ENCODE measurements at regions not wholly inside any gene's neighbourhood (a gene's known extent, or its start where the extent isn't known, plus 50 kb on each side); places are given as distances from the start of the nearest gene placed in this dataset.

GRCh38 chr3:144626835-144627234, 655.2 kb downstream of the DIPK2A start:
- DNase-seq (ENCODE audit: extremely low spot score) = no peak
- H3K36me3 ChIP-seq (ENCODE audit: insufficient read depth) = no peaks in the 10 kb centered on the region
- H3K4me3 ChIP-seq (ENCODE audit: low read depth, low read length) = no peak overlapping the region
- no peaks in the 10 kb centered on the region for H3K4me1 ChIP-seq (ENCODE audit: insufficient read depth)
- no peak overlapping the region for H3K27ac ChIP-seq (ENCODE audit: low read depth)

DNA sequence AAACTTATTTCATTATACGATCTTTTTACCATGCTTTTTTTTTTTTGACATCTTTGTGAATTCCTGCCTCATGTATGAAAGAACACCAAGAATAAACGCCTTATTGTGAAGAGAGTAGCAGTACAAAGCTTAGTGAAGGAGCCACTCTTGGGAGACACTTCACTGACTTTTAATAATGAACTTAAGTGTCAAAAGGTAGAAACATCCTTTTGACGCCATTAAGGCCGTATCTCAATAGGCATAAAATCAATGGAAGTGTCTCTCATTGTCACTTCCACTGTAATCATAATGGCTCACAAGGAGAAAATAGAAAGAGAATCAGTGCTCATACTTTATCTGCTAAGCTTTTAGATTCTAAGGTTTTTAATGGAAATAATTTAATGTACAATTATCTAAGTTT, 657.8 kb downstream of the DIPK2A start:
- no peak overlapping the region for H3K27ac ChIP-seq (ENCODE audit: low read depth)
- H3K4me1 ChIP-seq (ENCODE audit: insufficient read depth) = no peaks in the 10 kb centered on the region
- no peak for DNase-seq (ENCODE audit: extremely low spot score)
- no peak overlapping the region for H3K4me3 ChIP-seq (ENCODE audit: low read depth, low read length)
- 95% methylated on average over 4 of the region's 4 CpGs for WGBS
- no peaks in the 10 kb centered on the region for H3K36me3 ChIP-seq (ENCODE audit: insufficient read depth)

DNA sequence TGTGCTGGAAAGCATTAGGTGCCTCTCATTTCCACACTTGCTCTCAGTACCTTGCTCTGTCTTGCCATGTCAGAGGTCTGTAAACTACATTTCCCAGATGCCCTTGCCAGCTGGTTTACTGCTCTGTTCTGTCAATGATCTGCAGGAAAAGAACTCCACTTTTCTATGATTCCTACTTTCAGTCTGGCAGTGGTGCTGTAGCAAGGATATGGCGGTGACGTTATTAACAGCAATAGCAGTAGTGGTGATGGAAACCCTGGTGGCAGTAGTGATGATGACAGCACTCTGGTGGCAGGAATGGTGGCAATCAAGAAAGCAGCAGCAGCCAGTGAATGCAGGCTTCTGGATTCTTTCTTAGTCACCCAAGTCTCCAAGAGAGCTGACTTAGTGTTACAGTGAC, 665.2 kb downstream of the DIPK2A start:
- WGBS = 68% methylated on average over 2 of the region's 2 CpGs
- no peak overlapping the region for H3K27ac ChIP-seq (ENCODE audit: low read depth)
- no peaks in the 10 kb centered on the region for H3K4me1 ChIP-seq (ENCODE audit: insufficient read depth)
- no peak overlapping the region for H3K4me3 ChIP-seq (ENCODE audit: low read depth, low read length)
- no peak for DNase-seq (ENCODE audit: extremely low spot score)
- H3K36me3 ChIP-seq (ENCODE audit: insufficient read depth) = no peaks in the 10 kb centered on the region

DNA sequence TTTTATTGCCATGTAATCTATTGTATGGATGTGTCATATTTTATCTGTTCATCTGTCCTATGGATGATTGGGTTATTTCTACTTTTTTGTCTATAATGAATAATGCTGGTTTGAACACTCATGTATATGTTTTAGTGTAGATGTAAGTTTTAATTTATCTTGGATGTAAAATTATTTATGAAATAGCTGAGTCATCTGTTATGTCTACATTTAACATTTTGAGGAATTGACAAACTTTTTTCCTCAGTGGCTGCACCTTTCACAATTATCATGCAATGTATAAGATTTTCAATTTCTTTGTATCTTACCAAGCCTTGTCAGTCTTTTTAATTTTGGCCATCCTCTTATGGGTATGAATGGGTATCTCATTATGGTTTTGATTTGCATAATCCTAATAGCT, 666.4 kb downstream of the DIPK2A start:
- no peak overlapping the region for H3K4me3 ChIP-seq (ENCODE audit: low read depth, low read length)
- DNase-seq (ENCODE audit: extremely low spot score) = no peak
- H3K36me3 ChIP-seq (ENCODE audit: insufficient read depth) = no peaks in the 10 kb centered on the region

DNA sequence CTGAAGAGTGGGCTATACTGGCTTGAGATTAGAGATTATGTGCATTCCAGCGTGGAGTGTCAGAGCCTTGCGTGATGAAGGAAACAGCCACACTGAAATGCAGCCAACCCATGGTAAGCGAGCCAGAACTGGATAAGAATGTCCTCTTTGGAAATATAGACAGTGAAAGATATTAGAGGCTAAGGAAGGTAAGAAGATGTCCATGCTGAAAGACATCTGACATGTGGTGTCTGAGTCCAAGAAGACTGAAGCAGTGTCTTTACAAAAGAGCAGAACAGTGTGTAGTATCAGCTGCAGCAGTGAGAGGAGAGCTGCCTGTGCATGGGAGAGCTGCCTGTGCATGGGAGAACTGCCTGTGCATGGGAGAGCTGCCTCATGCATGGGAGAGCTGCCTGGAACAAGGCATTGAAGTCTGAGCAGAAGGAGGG, 672.2 kb downstream of the DIPK2A start:
- Histone ChIP-seq H3K4me1 (ENCODE audit: insufficient read depth) (no peaks in the 10 kb centered on the region), H3K4me3 (ENCODE audit: low read depth, low read length) (no peak overlapping the region), H3K36me3 (ENCODE audit: insufficient read depth) (no peaks in the 10 kb centered on the region), H3K27ac (ENCODE audit: low read depth) (no peak overlapping the region)
- 14% methylated on average over 3 of the region's 3 CpGs for WGBS
- DNase-seq (ENCODE audit: extremely low spot score) = no peak

More for the DNA sequence above, 666.4 kb downstream of the DIPK2A start:
- no peaks in the 10 kb centered on the region for H3K4me1 ChIP-seq (ENCODE audit: insufficient read depth)
- H3K27ac ChIP-seq (ENCODE audit: low read depth) = no peak overlapping the region

DNA sequence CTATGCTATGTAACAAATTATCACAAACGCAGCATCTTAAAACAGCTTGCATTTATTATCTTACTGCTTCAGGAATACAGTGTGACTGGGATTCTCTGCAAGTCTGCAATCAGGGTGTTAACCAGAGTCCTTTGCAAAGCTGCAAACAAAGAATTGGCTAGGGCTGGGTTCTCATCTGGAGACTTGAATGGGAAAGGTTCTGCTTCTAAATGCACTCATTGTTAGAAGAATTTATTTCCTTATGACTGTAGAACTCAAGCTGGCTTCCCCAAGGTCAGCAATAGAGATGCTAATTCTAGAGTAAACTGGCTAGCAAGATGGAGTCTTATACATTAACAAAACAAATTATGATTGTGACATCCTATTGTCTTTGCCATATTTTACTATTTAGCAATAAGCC, 673.7 kb downstream of the DIPK2A start:
- no peaks in the 10 kb centered on the region for H3K4me1 ChIP-seq (ENCODE audit: insufficient read depth)
- H3K4me3 ChIP-seq (ENCODE audit: low read depth, low read length) = no peak overlapping the region
- no peaks in the 10 kb centered on the region for H3K36me3 ChIP-seq (ENCODE audit: insufficient read depth)
- 95% methylated on average over 1 of the region's 1 CpG for WGBS
- H3K27ac ChIP-seq (ENCODE audit: low read depth) = no peak overlapping the region
- no peak for DNase-seq (ENCODE audit: extremely low spot score)

DNA sequence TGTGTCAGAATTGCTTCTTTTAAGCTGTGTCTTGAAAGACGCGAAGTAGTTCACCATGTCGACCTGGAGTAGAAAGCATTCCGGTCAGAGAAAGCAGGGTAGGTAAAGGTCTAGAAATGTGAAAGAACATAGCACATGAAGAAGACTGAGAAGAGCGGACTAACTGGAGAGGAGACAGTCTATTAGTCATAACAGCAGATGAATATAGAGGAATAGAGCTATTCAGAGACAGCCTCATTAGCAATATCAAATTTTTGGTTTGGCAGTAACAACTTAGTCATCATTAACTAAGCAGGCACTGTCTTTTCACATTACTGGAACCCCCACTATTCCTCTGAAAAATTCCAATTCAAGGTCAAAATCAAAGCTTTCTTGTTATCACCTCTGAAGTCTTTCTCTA, 678.8 kb downstream of the DIPK2A start:
- Histone ChIP-seq H3K36me3 (ENCODE audit: insufficient read depth) (no peaks in the 10 kb centered on the region), H3K4me1 (ENCODE audit: insufficient read depth) (no peaks in the 10 kb centered on the region), H3K27ac (ENCODE audit: low read depth) (no peak overlapping the region), H3K4me3 (ENCODE audit: low read depth, low read length) (no peak overlapping the region)
- 95% methylated on average over 5 of the region's 5 CpGs for WGBS
- DNase-seq (ENCODE audit: extremely low spot score) = no peak

DNA sequence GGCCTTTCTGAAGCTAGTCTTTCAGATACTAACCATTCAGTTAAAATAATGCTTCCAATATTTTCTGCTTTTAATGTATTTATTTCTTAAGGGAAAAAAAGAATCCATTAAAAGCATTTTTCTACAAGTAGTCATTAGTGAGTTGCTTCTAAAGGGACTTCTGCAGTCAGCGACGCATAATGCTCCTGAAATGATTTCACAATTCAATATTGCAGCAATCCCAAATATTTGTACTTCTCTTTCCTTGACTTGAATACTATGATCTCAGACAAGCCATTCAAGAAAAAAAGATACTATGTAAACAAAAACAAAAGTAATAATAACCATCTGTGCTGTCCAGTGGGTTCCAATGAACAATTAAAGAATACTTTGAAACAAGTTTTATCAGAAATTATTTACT, 681.0 kb downstream of the DIPK2A start:
- WGBS = 73% methylated on average over 2 of the region's 2 CpGs
- no peaks in the 10 kb centered on the region for H3K36me3 ChIP-seq (ENCODE audit: insufficient read depth)

GRCh38 chr3:144655423-144655822, 683.8 kb downstream of the DIPK2A start:
- no peaks in the 10 kb centered on the region for H3K4me1 ChIP-seq (ENCODE audit: insufficient read depth)
- H3K36me3 ChIP-seq (ENCODE audit: insufficient read depth) = no peaks in the 10 kb centered on the region
- no peak overlapping the region for H3K27ac ChIP-seq (ENCODE audit: low read depth)
- no peak overlapping the region for H3K4me3 ChIP-seq (ENCODE audit: low read depth, low read length)
- DNase-seq (ENCODE audit: extremely low spot score) = no peak
- 55% methylated on average over 1 of the region's 1 CpG for WGBS

More for the DNA sequence above, 681.0 kb downstream of the DIPK2A start:
- H3K4me1 ChIP-seq (ENCODE audit: insufficient read depth) = no peaks in the 10 kb centered on the region
- no peak overlapping the region for H3K4me3 ChIP-seq (ENCODE audit: low read depth, low read length)
- no peak for DNase-seq (ENCODE audit: extremely low spot score)
- no peak overlapping the region for H3K27ac ChIP-seq (ENCODE audit: low read depth)

GRCh38 chr3:144660186-144660585, 688.6 kb downstream of the DIPK2A start:
- 83% methylated on average over 1 of the region's 1 CpG for WGBS
- Histone ChIP-seq H3K27ac (ENCODE audit: low read depth) (no peak overlapping the region), H3K4me1 (ENCODE audit: insufficient read depth) (no peaks in the 10 kb centered on the region), H3K4me3 (ENCODE audit: low read depth, low read length) (no peak overlapping the region), H3K36me3 (ENCODE audit: insufficient read depth) (no peaks in the 10 kb centered on the region)
- no peak for DNase-seq (ENCODE audit: extremely low spot score)

- H3K36me3 ChIP-seq (ENCODE audit: insufficient read depth) = no peaks in the 10 kb centered on the region
- DNase-seq (ENCODE audit: extremely low spot score) = no peak
- no peak overlapping the region for H3K27ac ChIP-seq (ENCODE audit: low read depth)
- no peaks in the 10 kb centered on the region for H3K4me1 ChIP-seq (ENCODE audit: insufficient read depth)
- WGBS = 89% methylated on average over 3 of the region's 3 CpGs
- no peak overlapping the region for H3K4me3 ChIP-seq (ENCODE audit: low read depth, low read length)
Measured at GRCh38 chr3:144662729-144663128, 691.1 kb downstream of the DIPK2A start.

DNA sequence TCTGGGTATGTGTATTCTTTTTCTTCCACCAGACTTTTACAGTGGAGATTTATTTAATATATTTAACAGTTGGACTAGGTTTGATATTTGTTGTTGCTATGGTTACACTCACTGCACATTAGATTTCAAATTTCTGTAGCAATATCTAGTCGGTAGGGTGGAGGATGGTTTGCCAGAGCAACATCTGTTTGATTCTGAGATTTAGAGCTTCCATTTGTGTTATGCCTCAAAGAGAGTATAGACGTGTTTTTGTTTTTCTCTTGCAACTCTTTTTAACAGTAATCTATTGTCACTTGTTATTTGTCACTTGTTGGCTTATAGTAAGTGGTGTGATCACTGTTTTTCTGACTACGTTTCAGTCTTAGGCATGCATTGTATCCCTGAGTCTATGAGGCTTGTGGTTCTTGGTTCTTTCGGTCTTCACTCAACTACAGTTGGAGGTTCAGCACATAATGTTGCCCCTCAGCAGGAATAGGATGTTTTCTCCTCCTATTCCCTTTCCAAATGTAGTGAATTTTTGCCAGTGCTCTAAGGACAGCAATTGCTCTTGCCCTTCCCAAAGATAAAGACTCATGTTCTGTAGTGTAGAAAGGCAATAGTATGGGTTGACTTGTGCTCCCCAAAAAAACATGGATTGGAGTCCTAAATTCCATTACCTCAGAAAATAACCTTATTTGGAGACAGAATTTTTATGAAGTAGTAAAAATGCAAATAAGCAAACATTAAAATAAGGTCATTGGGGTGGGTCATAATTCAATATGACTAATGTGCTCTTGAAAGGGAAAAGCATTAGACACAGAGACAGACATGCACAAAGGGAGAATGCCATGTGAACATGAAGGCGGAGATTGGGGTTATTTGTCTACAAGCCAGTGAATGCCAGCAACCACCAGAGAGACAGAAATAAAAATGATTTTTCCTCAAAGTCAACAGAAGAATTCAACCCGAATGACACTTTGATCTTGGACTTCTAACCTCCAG, 692.1 kb downstream of the DIPK2A start:
- DNase-seq (ENCODE audit: extremely low spot score) = no peak
- Histone ChIP-seq H3K36me3 (ENCODE audit: insufficient read depth) (no peaks in the 10 kb centered on the region), H3K27ac (ENCODE audit: low read depth) (no peak overlapping the region), H3K4me1 (ENCODE audit: insufficient read depth) (no peaks in the 10 kb centered on the region), H3K4me3 (ENCODE audit: low read depth, low read length) (no peak overlapping the region)
- 77% methylated on average over 6 of the region's 6 CpGs for WGBS

GRCh38 chr3:144665567-144666053, 694.0 kb downstream of the DIPK2A start:
- 84% methylated on average over 1 of the region's 1 CpG for WGBS
- no peaks in the 10 kb centered on the region for H3K36me3 ChIP-seq (ENCODE audit: insufficient read depth)
- H3K4me3 ChIP-seq (ENCODE audit: low read depth, low read length) = no peak overlapping the region

GRCh38 chr3:144670571-144670970, 698.9 kb downstream of the DIPK2A start:
- Histone ChIP-seq H3K36me3 (ENCODE audit: insufficient read depth) (no peaks in the 10 kb centered on the region), H3K27ac (ENCODE audit: low read depth) (no peak overlapping the region), H3K4me1 (ENCODE audit: insufficient read depth) (no peaks in the 10 kb centered on the region), H3K4me3 (ENCODE audit: low read depth, low read length) (no peak overlapping the region)
- DNase-seq (ENCODE audit: extremely low spot score) = no peak
- WGBS = 48% methylated on average over 3 of the region's 3 CpGs

More at GRCh38 chr3:144665567-144666053, 694.0 kb downstream of the DIPK2A start:
- Histone ChIP-seq H3K27ac (ENCODE audit: low read depth) (no peak overlapping the region), H3K4me1 (ENCODE audit: insufficient read depth) (no peaks in the 10 kb centered on the region)
- no peak for DNase-seq (ENCODE audit: extremely low spot score)

All from urinary bladder (tissue), 3 donors.